HEK293 (cell line): ENCODE measurements at regions not wholly inside any gene's neighbourhood (a gene's known extent, or its start where the extent isn't known, plus 50 kb on each side); places are given as distances from the start of the nearest gene placed in this dataset.

Experiments used
- CTCF ChIA-PET: fragments of 350-600 bp; formaldehyde crosslinking; extraction: SDS; loops from one replicate; lab custom pipeline; 2021; ENCODE audit warnings: antibody characterized with exemption; lab: Yijun Ruan, JAX
- POLR2A ChIA-PET: fragments of 300-600 bp; formaldehyde crosslinking; extraction: SDS; loops from one replicate; lab custom pipeline; 2020; ENCODE audit warnings: antibody characterized with exemption, inconsistent platforms; lab: Yijun Ruan, JAX
- H3K27ac ChIP-seq: fragments of 200-500 bp; sonication (Bioruptor generic); 2 replicates; pipeline ENCODE4 v1.5.1; 2014; ENCODE audit warnings: low read depth, low read length, control low read depth, inconsistent platforms; ENCODE audit errors: extremely low read depth
- H3K36me3 ChIP-seq, 2 experiments: fragments of 200-500 bp in 1 of 2; sonication (Bioruptor generic) in 1 of 2; 1 replicate in 1 of 2; 2 replicates in 1 of 2; pipeline ENCODE4 v1.5.1; 2014 to 2017; ENCODE audit warnings: inconsistent platforms in 2 of 2, low read length in 2 of 2; ENCODE audit not compliant: control insufficient read depth in 2 of 2, insufficient read depth in 1 of 2
- H3K4me1 ChIP-seq: fragments of 200-500 bp; sonication (Bioruptor generic); 2 replicates; pipeline ENCODE4 v1.5.1; 2014; ENCODE audit warnings: mild to moderate bottlenecking, low read length, inconsistent platforms; ENCODE audit not compliant: control insufficient read depth, insufficient read depth
- H3K4me3 ChIP-seq: 2 replicates; pipeline ENCODE4 v1.5.1; 2011; ENCODE audit warnings: low read depth, mild to moderate bottlenecking, control low read depth, low read length, moderate library complexity
- H3K9me3 ChIP-seq: fragments of 200-500 bp; sonication (Bioruptor generic); 2 replicates; pipeline ENCODE4 v1.5.1; 2014; ENCODE audit warnings: low read depth, low read length, inconsistent platforms; ENCODE audit not compliant: control insufficient read depth, insufficient read depth
- GFI1B ChIP-seq: fragments of 450-650 bp; formaldehyde crosslinking; IDR thresholded peaks from 2 replicates; pipeline ENCODE4 v1.5.1; 2016; ENCODE audit warnings: missing biosample characterization, missing genetic modification characterization
- MYNN ChIP-seq: fragments of 450-650 bp; formaldehyde crosslinking; IDR thresholded peaks from 2 replicates; pipeline ENCODE4 v1.5.1; 2016; ENCODE audit warnings: missing biosample characterization, missing genetic modification characterization, borderline replicate concordance
- RBAK ChIP-seq: fragments of 450-650 bp; formaldehyde crosslinking; IDR thresholded peaks from 2 replicates; pipeline ENCODE4 v1.5.1; 2016; ENCODE audit warnings: missing biosample characterization, missing genetic modification characterization
- TRIM28 ChIP-seq: IDR thresholded peaks from 2 replicates; pipeline ENCODE4 v1.6.1; 2011; ENCODE audit warnings: low read length, control low read depth, borderline replicate concordance
- WT1 ChIP-seq: fragments of 450-650 bp; formaldehyde crosslinking; IDR thresholded peaks from 2 replicates; pipeline ENCODE4 v1.5.1; 2016; ENCODE audit warnings: missing biosample characterization, missing genetic modification characterization
- ZBTB21 ChIP-seq: fragments of 450-650 bp; formaldehyde crosslinking; IDR thresholded peaks from 2 replicates; pipeline ENCODE4 v1.5.1; 2017; ENCODE audit warnings: missing biosample characterization, missing genetic modification characterization
- ZBTB48 ChIP-seq: fragments of 450-650 bp; formaldehyde crosslinking; IDR thresholded peaks from 2 replicates; pipeline ENCODE4 v1.5.1; 2016; ENCODE audit warnings: missing biosample characterization, missing genetic modification characterization
- ZBTB8A ChIP-seq: fragments of 450-650 bp; formaldehyde crosslinking; IDR thresholded peaks from 2 replicates; pipeline ENCODE4 v1.5.1; 2016; ENCODE audit warnings: missing biosample characterization, missing genetic modification characterization
- ZEB2 ChIP-seq: fragments of 450-650 bp; formaldehyde crosslinking; IDR thresholded peaks from 2 replicates; pipeline ENCODE4 v1.5.1; 2016; ENCODE audit warnings: missing biosample characterization, missing genetic modification characterization
- ZFP41 ChIP-seq: fragments of 450-650 bp; formaldehyde crosslinking; IDR thresholded peaks from 2 replicates; pipeline ENCODE4 v1.5.1; 2016; ENCODE audit warnings: missing biosample characterization, missing genetic modification characterization, borderline replicate concordance
- ZNF175 ChIP-seq: fragments of 450-650 bp; formaldehyde crosslinking; IDR thresholded peaks from 2 replicates; pipeline ENCODE4 v1.5.1; 2016; ENCODE audit warnings: missing biosample characterization, missing genetic modification characterization
- ZNF292 ChIP-seq: fragments of 450-650 bp; formaldehyde crosslinking; IDR thresholded peaks from 2 replicates; pipeline ENCODE4 v1.5.1; 2016; ENCODE audit warnings: low read depth, missing biosample characterization, missing genetic modification characterization, borderline replicate concordance
- ZNF324 ChIP-seq: fragments of 450-650 bp; formaldehyde crosslinking; IDR thresholded peaks from 2 replicates; pipeline ENCODE4 v1.5.1; 2016; ENCODE audit warnings: missing biosample characterization, missing genetic modification characterization
- ZNF335 ChIP-seq: fragments of 450-650 bp; formaldehyde crosslinking; conservative IDR thresholded peaks from 2 replicates; pipeline ENCODE4 v1.5.1; 2016; ENCODE audit warnings: missing biosample characterization, missing genetic modification characterization
- ZNF341 ChIP-seq: fragments of 450-650 bp; formaldehyde crosslinking; IDR thresholded peaks from 2 replicates; pipeline ENCODE4; 2016; ENCODE audit warnings: low read depth, missing biosample characterization, missing genetic modification characterization
- ZNF366 ChIP-seq: fragments of 450-650 bp; formaldehyde crosslinking; conservative IDR thresholded peaks from 2 replicates; pipeline ENCODE4 v1.5.1; 2016; ENCODE audit warnings: missing biosample characterization, missing genetic modification characterization
- ZNF558 ChIP-seq: fragments of 450-650 bp; formaldehyde crosslinking; IDR thresholded peaks from 2 replicates; pipeline ENCODE4 v1.5.1; 2016; ENCODE audit warnings: missing biosample characterization, missing genetic modification characterization
- ZNF571 ChIP-seq: fragments of 450-650 bp; formaldehyde crosslinking; IDR thresholded peaks from 2 replicates; pipeline ENCODE4 v1.5.0; 2017; ENCODE audit warnings: missing biosample characterization, missing genetic modification characterization
- ZNF596 ChIP-seq: fragments of 450-650 bp; IDR thresholded peaks from 2 replicates; pipeline ENCODE4 v1.5.0; 2018; ENCODE audit warnings: missing biosample characterization, mild to moderate bottlenecking, missing genetic modification characterization, moderate library complexity
- ZNF747 ChIP-seq: fragments of 450-650 bp; formaldehyde crosslinking; IDR thresholded peaks from 2 replicates; pipeline ENCODE4 v1.5.1; 2016; ENCODE audit warnings: missing biosample characterization, missing genetic modification characterization
- ZNF843 ChIP-seq: fragments of 450-650 bp; formaldehyde crosslinking; IDR thresholded peaks from 2 replicates; pipeline ENCODE4 v1.5.1; 2016; ENCODE audit warnings: missing biosample characterization, missing genetic modification characterization
- TF ChIP-seq, protein P1 (sequence below): fragments of 450-650 bp; formaldehyde crosslinking; IDR thresholded peaks from 2 replicates; pipeline ENCODE4 v1.5.0; 2017; ENCODE audit warnings: missing biosample characterization, missing genetic modification characterization, borderline replicate concordance
- TF ChIP-seq, protein P2 (sequence below): fragments of 450-650 bp; formaldehyde crosslinking; IDR thresholded peaks from 2 replicates; pipeline ENCODE4; 2016; ENCODE audit warnings: missing biosample characterization, missing genetic modification characterization
- TF ChIP-seq, protein P3 (sequence below): fragments of 450-650 bp; formaldehyde crosslinking; IDR thresholded peaks from 2 replicates; pipeline ENCODE4 v1.5.1; 2016; ENCODE audit warnings: missing biosample characterization, missing genetic modification characterization
- TF ChIP-seq, protein P4 (sequence below): fragments of 450-650 bp; formaldehyde crosslinking; IDR thresholded peaks from 2 replicates; pipeline ENCODE4 v1.5.1; 2016; ENCODE audit warnings: missing biosample characterization, missing genetic modification characterization
- TF ChIP-seq, protein P5 (sequence below): IDR thresholded peaks from 2 replicates; pipeline ENCODE4 v1.6.1; 2011; ENCODE audit warnings: mild to moderate bottlenecking, low read depth, low read length, borderline replicate concordance
- TF ChIP-seq, protein P6 (sequence below): fragments of 450-650 bp; formaldehyde crosslinking; IDR thresholded peaks from 2 replicates; pipeline ENCODE4 v1.5.1; 2016; ENCODE audit warnings: missing biosample characterization, missing genetic modification characterization

DNA sequence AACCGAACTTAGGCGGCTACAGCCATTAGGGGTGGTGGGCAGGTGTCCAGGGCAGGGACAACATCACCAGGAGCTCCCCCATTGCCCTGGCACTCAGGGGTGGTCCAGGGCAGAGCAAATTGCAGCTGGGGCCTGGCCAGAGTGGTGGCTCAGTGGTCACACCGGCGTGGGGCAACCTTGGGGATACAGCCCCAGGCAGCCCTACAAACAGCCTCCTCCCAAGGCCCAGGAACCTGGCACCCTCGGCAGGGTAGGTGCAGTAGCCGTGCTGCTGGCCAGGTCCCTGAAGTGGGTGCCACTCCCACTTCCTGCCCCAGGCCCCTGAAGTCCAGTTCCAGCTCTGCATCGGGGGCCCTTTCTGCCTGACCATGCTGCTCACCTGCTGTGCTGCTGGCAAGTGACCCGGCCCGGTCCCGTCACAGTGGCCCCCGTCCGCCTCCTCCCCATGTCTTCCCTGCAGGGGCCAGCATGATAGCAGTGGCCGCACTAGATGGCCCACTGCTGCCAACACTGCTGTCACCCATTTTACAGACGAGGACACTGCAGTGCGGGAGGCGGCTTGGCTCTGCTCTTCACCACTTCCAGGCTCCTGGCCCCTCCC, 712.8 kb downstream of the MATN1 start:
- no peak overlapping the region for H3K27ac ChIP-seq
- no peaks in the 10 kb centered on the region for H3K9me3 ChIP-seq
- no peak for TF ChIP-seq ZNF843 (tag by site-specific recombination)
- TF ChIP-seq ZBTB8A (tag by site-specific recombination), result no peak
- no peak for TF ChIP-seq ZNF335
- TF ChIP-seq, protein P1, sequence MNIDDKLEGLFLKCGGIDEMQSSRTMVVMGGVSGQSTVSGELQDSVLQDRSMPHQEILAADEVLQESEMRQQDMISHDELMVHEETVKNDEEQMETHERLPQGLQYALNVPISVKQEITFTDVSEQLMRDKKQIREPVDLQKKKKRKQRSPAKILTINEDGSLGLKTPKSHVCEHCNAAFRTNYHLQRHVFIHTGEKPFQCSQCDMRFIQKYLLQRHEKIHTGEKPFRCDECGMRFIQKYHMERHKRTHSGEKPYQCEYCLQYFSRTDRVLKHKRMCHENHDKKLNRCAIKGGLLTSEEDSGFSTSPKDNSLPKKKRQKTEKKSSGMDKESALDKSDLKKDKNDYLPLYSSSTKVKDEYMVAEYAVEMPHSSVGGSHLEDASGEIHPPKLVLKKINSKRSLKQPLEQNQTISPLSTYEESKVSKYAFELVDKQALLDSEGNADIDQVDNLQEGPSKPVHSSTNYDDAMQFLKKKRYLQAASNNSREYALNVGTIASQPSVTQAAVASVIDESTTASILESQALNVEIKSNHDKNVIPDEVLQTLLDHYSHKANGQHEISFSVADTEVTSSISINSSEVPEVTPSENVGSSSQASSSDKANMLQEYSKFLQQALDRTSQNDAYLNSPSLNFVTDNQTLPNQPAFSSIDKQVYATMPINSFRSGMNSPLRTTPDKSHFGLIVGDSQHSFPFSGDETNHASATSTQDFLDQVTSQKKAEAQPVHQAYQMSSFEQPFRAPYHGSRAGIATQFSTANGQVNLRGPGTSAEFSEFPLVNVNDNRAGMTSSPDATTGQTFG (tag by site-specific recombination), result no peak
- TF ChIP-seq ZNF596 (tag by site-specific recombination), result no peak
- TF ChIP-seq, protein P2, sequence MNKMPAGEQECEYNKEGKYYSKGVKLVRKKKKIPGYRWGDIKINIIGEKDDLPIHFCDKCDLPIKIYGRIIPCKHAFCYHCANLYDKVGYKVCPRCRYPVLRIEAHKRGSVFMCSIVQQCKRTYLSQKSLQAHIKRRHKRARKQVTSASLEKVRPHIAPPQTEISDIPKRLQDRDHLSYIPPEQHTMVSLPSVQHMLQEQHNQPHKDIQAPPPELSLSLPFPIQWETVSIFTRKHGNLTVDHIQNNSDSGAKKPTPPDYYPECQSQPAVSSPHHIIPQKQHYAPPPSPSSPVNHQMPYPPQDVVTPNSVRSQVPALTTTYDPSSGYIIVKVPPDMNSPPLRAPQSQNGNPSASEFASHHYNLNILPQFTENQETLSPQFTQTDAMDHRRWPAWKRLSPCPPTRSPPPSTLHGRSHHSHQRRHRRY (tag by site-specific recombination), result no peak
- TF ChIP-seq ZNF324 (tag by site-specific recombination), result no peak
- no peak for TF ChIP-seq ZNF747 (tag by site-specific recombination)
- no peak for TF ChIP-seq ZNF558 (tag by site-specific recombination)
- TF ChIP-seq ZEB2 (tag by site-specific recombination), result no peak
- TF ChIP-seq ZNF341, result no peak
- TF ChIP-seq, protein P3, sequence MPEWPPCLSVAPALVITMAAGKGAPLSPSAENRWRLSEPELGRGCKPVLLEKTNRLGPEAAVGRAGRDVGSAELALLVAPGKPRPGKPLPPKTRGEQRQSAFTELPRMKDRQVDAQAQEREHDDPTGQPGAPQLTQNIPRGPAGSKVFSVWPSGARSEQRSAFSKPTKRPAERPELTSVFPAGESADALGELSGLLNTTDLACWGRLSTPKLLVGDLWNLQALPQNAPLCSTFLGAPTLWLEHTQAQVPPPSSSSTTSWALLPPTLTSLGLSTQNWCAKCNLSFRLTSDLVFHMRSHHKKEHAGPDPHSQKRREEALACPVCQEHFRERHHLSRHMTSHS (tag by site-specific recombination), result no peak
- no peak for TF ChIP-seq ZNF292 (tag by site-specific recombination)
- TF ChIP-seq, protein P4, sequence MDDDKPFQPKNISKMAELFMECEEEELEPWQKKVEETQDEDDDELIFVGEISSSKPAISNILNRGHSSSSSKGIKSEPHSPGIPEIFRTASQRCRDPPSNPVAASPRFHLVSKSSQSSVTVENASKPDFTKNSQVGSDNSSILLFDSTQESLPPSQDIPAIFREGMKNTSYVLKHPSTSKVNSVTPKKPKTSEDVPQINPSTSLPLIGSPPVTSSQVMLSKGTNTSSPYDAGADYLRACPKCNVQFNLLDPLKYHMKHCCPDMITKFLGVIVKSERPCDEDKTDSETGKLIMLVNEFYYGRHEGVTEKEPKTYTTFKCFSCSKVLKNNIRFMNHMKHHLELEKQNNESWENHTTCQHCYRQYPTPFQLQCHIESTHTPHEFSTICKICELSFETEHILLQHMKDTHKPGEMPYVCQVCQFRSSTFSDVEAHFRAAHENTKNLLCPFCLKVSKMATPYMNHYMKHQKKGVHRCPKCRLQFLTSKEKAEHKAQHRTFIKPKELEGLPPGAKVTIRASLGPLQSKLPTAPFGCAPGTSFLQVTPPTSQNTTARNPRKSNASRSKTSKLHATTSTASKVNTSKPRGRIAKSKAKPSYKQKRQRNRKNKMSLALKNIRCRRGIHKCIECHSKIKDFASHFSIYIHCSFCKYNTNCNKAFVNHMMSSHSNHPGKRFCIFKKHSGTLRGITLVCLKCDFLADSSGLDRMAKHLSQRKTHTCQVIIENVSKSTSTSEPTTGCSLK, result no peak
- TF ChIP-seq RBAK (tag by site-specific recombination), result no peak
- no peak for TF ChIP-seq GFI1B (tag by site-specific recombination)
- no peak for TF ChIP-seq ZNF366 (tag by site-specific recombination)
- no peak for TF ChIP-seq ZNF175
- no peaks in the 10 kb centered on the region for H3K36me3 ChIP-seq
- H3K4me3 ChIP-seq, result no peak overlapping the region
- CTCF ChIA-PET, result interaction anchor here (0.6 kb wide), 2 partner anchors 251 to 401 kb away, joined by 3 read pairs; no protein-coding TSS in a partner anchor
- POLR2A ChIA-PET, result no interaction called here
- H3K4me1 ChIP-seq, result no peaks in the 10 kb centered on the region

DNA sequence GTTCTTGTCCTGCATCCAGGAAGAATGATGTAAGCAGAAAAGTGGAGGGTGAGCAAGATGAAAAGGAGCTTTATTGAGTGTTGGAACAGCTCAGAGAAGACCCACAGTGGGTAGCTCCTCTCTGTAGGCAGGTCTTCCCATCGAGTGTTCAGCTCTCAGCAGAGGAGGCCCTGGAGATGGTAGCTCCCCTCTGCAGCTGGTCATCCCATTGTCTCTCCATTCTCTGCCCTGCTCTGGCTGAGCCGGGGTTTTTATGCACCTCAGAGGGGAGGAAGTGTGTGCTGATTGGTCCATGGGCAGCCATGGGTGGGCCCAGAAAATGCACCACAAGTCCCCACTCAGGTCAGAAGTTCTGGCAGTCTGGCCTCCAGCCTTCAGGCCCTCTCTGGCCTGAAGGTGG, 713.7 kb downstream of the MATN1 start:
- CTCF ChIA-PET, result no interaction called here
- Histone ChIP-seq H3K36me3 (no peaks in the 10 kb centered on the region), H3K4me1 (no peaks in the 10 kb centered on the region), H3K9me3 (no peaks in the 10 kb centered on the region), H3K27ac (no peak overlapping the region), H3K4me3 (no peak overlapping the region)
- POLR2A ChIA-PET, result no interaction called here
- TF ChIP-seq MYNN (no peak), ZBTB21 (tag by site-specific recombination) (no peak), ZNF571 (no peak), ZNF596 (tag by site-specific recombination) (no peak), ZFP41 (tag by site-specific recombination) (no peak), TRIM28 (no peak), WT1 (no peak), ZBTB48 (tag by site-specific recombination) (no peak), ZNF843 (tag by site-specific recombination) (no peak)
- TF ChIP-seq, protein P5, sequence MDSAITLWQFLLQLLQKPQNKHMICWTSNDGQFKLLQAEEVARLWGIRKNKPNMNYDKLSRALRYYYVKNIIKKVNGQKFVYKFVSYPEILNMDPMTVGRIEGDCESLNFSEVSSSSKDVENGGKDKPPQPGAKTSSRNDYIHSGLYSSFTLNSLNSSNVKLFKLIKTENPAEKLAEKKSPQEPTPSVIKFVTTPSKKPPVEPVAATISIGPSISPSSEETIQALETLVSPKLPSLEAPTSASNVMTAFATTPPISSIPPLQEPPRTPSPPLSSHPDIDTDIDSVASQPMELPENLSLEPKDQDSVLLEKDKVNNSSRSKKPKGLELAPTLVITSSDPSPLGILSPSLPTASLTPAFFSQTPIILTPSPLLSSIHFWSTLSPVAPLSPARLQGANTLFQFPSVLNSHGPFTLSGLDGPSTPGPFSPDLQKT, result no peak
- TF ChIP-seq, protein P6, sequence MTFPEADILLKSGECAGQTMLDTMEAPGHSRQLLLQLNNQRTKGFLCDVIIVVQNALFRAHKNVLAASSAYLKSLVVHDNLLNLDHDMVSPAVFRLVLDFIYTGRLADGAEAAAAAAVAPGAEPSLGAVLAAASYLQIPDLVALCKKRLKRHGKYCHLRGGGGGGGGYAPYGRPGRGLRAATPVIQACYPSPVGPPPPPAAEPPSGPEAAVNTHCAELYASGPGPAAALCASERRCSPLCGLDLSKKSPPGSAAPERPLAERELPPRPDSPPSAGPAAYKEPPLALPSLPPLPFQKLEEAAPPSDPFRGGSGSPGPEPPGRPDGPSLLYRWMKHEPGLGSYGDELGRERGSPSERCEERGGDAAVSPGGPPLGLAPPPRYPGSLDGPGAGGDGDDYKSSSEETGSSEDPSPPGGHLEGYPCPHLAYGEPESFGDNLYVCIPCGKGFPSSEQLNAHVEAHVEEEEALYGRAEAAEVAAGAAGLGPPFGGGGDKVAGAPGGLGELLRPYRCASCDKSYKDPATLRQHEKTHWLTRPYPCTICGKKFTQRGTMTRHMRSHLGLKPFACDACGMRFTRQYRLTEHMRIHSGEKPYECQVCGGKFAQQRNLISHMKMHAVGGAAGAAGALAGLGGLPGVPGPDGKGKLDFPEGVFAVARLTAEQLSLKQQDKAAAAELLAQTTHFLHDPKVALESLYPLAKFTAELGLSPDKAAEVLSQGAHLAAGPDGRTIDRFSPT, result no peak
